Esophagus muscularis mucosa (tissue), 4 donors: ENCODE measurements at regions not wholly inside any gene's neighbourhood (a gene's known extent, or its start where the extent isn't known, plus 50 kb on each side); places are given as distances from the start of the nearest gene placed in this dataset.

Experiments used
- DNase-seq: peaks from one replicate; pipeline ENCODE4 v3.0.0-alpha.2; 2017; ENCODE audit errors: extremely low spot score
- H3K27ac ChIP-seq, 4 donors: fragments of 200-600 bp; sonication (generic); replicated peaks in 1 of 4; 1 replicate in 3 of 4; 2 replicates in 1 of 4; pipeline ENCODE4 v1.5.1; 2016 to 2019; ENCODE audit warnings: mild to moderate bottlenecking in 1 of 4
- H3K27me3 ChIP-seq, 4 donors: fragments of 200-600 bp; sonication (generic); one replicate each; pipeline versions ENCODE4 v1.5.1 to v1.6.0; 2016 to 2019
- H3K36me3 ChIP-seq, 4 donors: fragments of 200-600 bp; sonication (generic); one replicate each; pipeline ENCODE4 v1.5.1; 2016 to 2019
- H3K4me1 ChIP-seq, 4 donors: fragments of 200-600 bp; sonication (generic); one replicate each; pipeline ENCODE4 v1.5.1; 2016 to 2019
- H3K4me3 ChIP-seq, 4 donors: fragments of 200-600 bp; sonication (generic); 1 replicate in 2 of 4; 2 replicates in 2 of 4; pipeline ENCODE4 v1.5.1; 2016 to 2019; ENCODE audit warnings: mild to moderate bottlenecking in 4 of 4, moderate library complexity in 1 of 4
- H3K9me3 ChIP-seq, 4 donors: fragments of 200-600 bp; sonication (generic); 1 replicate in 3 of 4; 2 replicates in 1 of 4; pipeline ENCODE4 v1.5.1; 2016 to 2019
- CTCF ChIP-seq, 3 experiments: fragments of 200-600 bp in 2 of 3; fragments of 450-650 bp in 1 of 3; sonication (generic) in 2 of 3; IDR thresholded peaks; one replicate each; pipeline ENCODE4 v1.5.1; 2017 to 2019; ENCODE audit warnings: antibody characterized with exemption in 3 of 3, mild to moderate bottlenecking in 2 of 3, moderate library complexity in 1 of 3
- EP300 ChIP-seq: sonication (generic); formaldehyde crosslinking; IDR thresholded peaks from one replicate; pipeline ENCODE4 v1.6.1; 2017; ENCODE audit warnings: antibody characterized with exemption
- POLR2A ChIP-seq: fragments of 450-650 bp; IDR thresholded peaks from one replicate; pipeline ENCODE4 v1.6.1; 2017; ENCODE audit warnings: antibody characterized with exemption, moderate library complexity, mild to moderate bottlenecking, low read depth
- POLR2AphosphoS5 ChIP-seq, 2 donors: sonication (generic); formaldehyde crosslinking; IDR thresholded peaks; one replicate each; pipeline ENCODE4 v1.6.1; 2017; ENCODE audit warnings: antibody characterized with exemption in 2 of 2
- WGBS: methylation state at CpG from one replicate; pipeline ENCODE4 v1.1.5; 2018; 5-methylcytosine and 5-hydroxymethylcytosine counted together
- intact Hi-C: fragments of 100-400 bp; cut with DNase I; formaldehyde crosslinking; loops from one replicate; pipeline ENCODE4 v1.15.1; 2023

- whole genome bisulfite sequencing, result 79% methylated on average over 2 of the region's 2 CpGs
- no peaks in the 10 kb centered on the region for H3K4me1 ChIP-seq
- H3K4me3 ChIP-seq, result no peak overlapping the region
- intact Hi-C loops, result no loop called here
- TF ChIP-seq EP300, result no peak
- TF ChIP-seq POLR2A, result no peak
- TF ChIP-seq CTCF (IDR thresholded peaks at IDR 0.05), result no peak
- TF ChIP-seq POLR2AphosphoS5 (IDR thresholded peaks at IDR 0.05), result no peak
- DNase-seq, result no peak
- H3K9me3 ChIP-seq, result no peaks in the 10 kb centered on the region
- H3K36me3 ChIP-seq, result no peaks in the 10 kb centered on the region
- no peaks in the 10 kb centered on the region for H3K27me3 ChIP-seq
- H3K27ac ChIP-seq, result no peak overlapping the region
Measured at GRCh38 chr2:12381543-12382325, 335.0 kb upstream of the TRIB2 start.

- no peak for DNase-seq
- no peak overlapping the region for H3K4me3 ChIP-seq
- no peaks in the 10 kb centered on the region for H3K9me3 ChIP-seq
- intact Hi-C loops, result no loop called here
- H3K27ac ChIP-seq, result no peak overlapping the region
- H3K27me3 ChIP-seq, result no peaks in the 10 kb centered on the region
- TF ChIP-seq CTCF (IDR thresholded peaks at IDR 0.05) (no peak), POLR2A (no peak), EP300 (no peak), POLR2AphosphoS5 (IDR thresholded peaks at IDR 0.05) (no peak)
- 80% methylated on average over 4 of the region's 4 CpGs for WGBS
- no peaks in the 10 kb centered on the region for H3K36me3 ChIP-seq
- no peaks in the 10 kb centered on the region for H3K4me1 ChIP-seq
Measured at GRCh38 chr2:12382366-12382765, 334.4 kb upstream of the TRIB2 start.

- Histone ChIP-seq H3K4me1 (no peaks in the 10 kb centered on the region), H3K36me3 (no peaks in the 10 kb centered on the region), H3K4me3 (no peak overlapping the region), H3K9me3 (no peaks in the 10 kb centered on the region), H3K27me3 (no peaks in the 10 kb centered on the region), H3K27ac (no peak overlapping the region)
- DNase-seq, result no peak
- intact Hi-C loops, result no loop called here
- TF ChIP-seq POLR2A, result no peak
- no peak for TF ChIP-seq POLR2AphosphoS5 (IDR thresholded peaks at IDR 0.05)
- no peak for TF ChIP-seq EP300
- no peak for TF ChIP-seq CTCF (IDR thresholded peaks at IDR 0.05)
- 59% methylated on average over 9 of the region's 9 CpGs for WGBS
Measured at GRCh38 chr2:12389344-12390045, 327.2 kb upstream of the TRIB2 start.

GRCh38 chr2:12391116-12391515 is 325.6 kb upstream of the TRIB2 start:
- no peak overlapping the region for H3K27ac ChIP-seq
- no peaks in the 10 kb centered on the region for H3K9me3 ChIP-seq
- no peaks in the 10 kb centered on the region for H3K4me1 ChIP-seq
- H3K27me3 ChIP-seq, result no peaks in the 10 kb centered on the region
- DNase-seq, result no peak
- H3K36me3 ChIP-seq, result no peaks in the 10 kb centered on the region
- intact Hi-C loops, result no loop called here
- 75% methylated on average over 2 of the region's 2 CpGs for WGBS
- TF ChIP-seq POLR2AphosphoS5 (IDR thresholded peaks at IDR 0.05) (no peak), CTCF (IDR thresholded peaks at IDR 0.05) (no peak), POLR2A (no peak)
- H3K4me3 ChIP-seq, result no peak overlapping the region
